HepG2 (cell line): ENCODE measurements at regions not wholly inside any gene's neighbourhood (a gene's known extent, or its start where the extent isn't known, plus 50 kb on each side); places are given as distances from the start of the nearest gene placed in this dataset.

Experiments
- POLR2A ChIP-seq, 2 experiments: IDR thresholded peaks; 2 replicates each; pipeline ENCODE4 v1.6.1; 2011; ENCODE audit warnings: low read depth in 2 of 2, low read length in 2 of 2, mild to moderate bottlenecking in 1 of 2, moderate library complexity in 1 of 2; ENCODE audit not compliant: insufficient read depth in 1 of 2
- RAD21 ChIP-seq: fragments of 450-650 bp; formaldehyde crosslinking; IDR thresholded peaks from 2 replicates; pipeline ENCODE4 v1.5.0; 2020; ENCODE audit warnings: mild to moderate bottlenecking
- ZNF264 ChIP-seq: sonication (generic); formaldehyde crosslinking; IDR thresholded peaks from 2 replicates; pipeline ENCODE4 v1.4.0; 2020; ENCODE audit warnings: missing genetic modification reagents
- TF ChIP-seq, protein P1 (sequence below): sonication (generic); formaldehyde crosslinking; IDR thresholded peaks from 2 replicates; pipeline ENCODE4 v1.4.0; 2020; ENCODE audit warnings: mild to moderate bottlenecking, missing genetic modification reagents

DNA sequence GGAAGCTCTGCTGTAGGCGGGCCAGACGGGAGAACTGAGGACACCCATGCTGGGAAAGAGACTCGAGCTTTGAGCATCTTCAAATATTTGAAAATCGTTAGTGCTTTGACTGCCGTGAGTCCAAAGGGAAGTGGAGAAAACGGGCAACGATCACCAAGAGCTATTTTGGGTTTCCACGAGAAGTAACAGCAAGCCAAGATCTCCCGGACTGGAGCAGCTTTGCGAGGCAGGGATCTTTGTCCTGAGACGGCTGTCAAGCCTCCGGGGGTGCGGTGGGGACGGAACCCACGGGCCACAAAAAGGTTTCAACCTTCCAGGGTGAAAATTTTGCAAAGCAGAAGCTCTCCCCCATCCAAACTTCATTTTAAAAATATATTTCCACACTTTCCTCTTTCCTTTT, 195.8 kb downstream of the NDUFA10 start:
- TF ChIP-seq RAD21 (CRISPR knock-in tag) (no peak), POLR2A (IDR thresholded peaks at IDR 0.05; ENCODE audit: insufficient read depth in 1 of 2, low read depth in 2 of 2, low read length in 2 of 2) (no peak), ZNF264 (CRISPR knock-in tag) (no peak)
- TF ChIP-seq, protein P1, sequence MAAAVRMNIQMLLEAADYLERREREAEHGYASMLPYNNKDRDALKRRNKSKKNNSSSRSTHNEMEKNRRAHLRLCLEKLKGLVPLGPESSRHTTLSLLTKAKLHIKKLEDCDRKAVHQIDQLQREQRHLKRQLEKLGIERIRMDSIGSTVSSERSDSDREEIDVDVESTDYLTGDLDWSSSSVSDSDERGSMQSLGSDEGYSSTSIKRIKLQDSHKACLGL (CRISPR knock-in tag) = no peak
